SK-N-MC (cell line): ENCODE measurements at regions not wholly inside any gene's neighbourhood (a gene's known extent, or its start where the extent isn't known, plus 50 kb on each side); places are given as distances from the start of the nearest gene placed in this dataset.

Experiments used
- DNase-seq: peaks from one replicate; pipeline ENCODE4 v3.0.0-alpha.2; 2011; ENCODE audit warnings: low read depth, low spot score
- H3K27ac ChIP-seq: fragments of 200-600 bp; sonication (generic); 2 replicates; pipeline ENCODE4 v1.5.1; 2016; ENCODE audit warnings: mixed run types
- H3K36me3 ChIP-seq: fragments of 200-600 bp; sonication (generic); 2 replicates; pipeline ENCODE4 v1.6.1; 2017; ENCODE audit warnings: antibody characterized with exemption, low read length, mixed read lengths; ENCODE audit not compliant: insufficient read depth
- H3K4me3 ChIP-seq: fragments of 200-600 bp; sonication (generic); 2 replicates; pipeline ENCODE4 v1.5.1; 2016
- H3K9ac ChIP-seq: fragments of 200-600 bp; sonication (generic); 2 replicates; pipeline ENCODE4 v1.8.0; 2017; ENCODE audit warnings: mixed run types, mixed read lengths; ENCODE audit not compliant: insufficient read length
- H3K9me3 ChIP-seq: fragments of 200-600 bp; sonication (generic); 2 replicates; pipeline ENCODE4 v1.6.1; 2017; ENCODE audit warnings: low read depth, mild to moderate bottlenecking, antibody characterized with exemption, low read length, moderate library complexity, mixed read lengths
- EZH2 ChIP-seq: fragments of 200-600 bp; sonication (generic); IDR thresholded peaks from one replicate; pipeline ENCODE4 v1.6.1; 2017; ENCODE audit warnings: antibody characterized with exemption
- FOXP2 ChIP-seq: optimal IDR thresholded peaks from 2 replicates; pipeline ENCODE3; 2011; ENCODE audit warnings: mild to moderate bottlenecking, moderate library complexity; ENCODE audit not compliant: insufficient read depth; ENCODE audit errors: extremely low read length, control extremely low read depth
- POLR2AphosphoS5 ChIP-seq: IDR thresholded peaks from 2 replicates; pipeline ENCODE4 v1.6.1; 2012; ENCODE audit warnings: mild to moderate bottlenecking, low read depth, low read length, borderline replicate concordance

- Histone ChIP-seq H3K9ac (no peak overlapping the region), H3K9me3 (no peaks in the 10 kb centered on the region), H3K27ac (no peak overlapping the region), H3K36me3 (no peaks in the 10 kb centered on the region), H3K4me3 (no peak overlapping the region)
- TF ChIP-seq EZH2: no peak
- TF ChIP-seq FOXP2: no peak
- TF ChIP-seq POLR2AphosphoS5: no peak
- DNase-seq: no peak
Measured at GRCh38 chr4:89379511-89380044, 72.0 kb upstream of the GPRIN3 start.

GRCh38 chr4:89373394-89373793 lies 65.8 kb upstream of the GPRIN3 start:
- no peak overlapping the region for H3K9ac ChIP-seq
- TF ChIP-seq FOXP2 (no peak), EZH2 (no peak), POLR2AphosphoS5 (no peak)
- H3K4me3 ChIP-seq: no peak overlapping the region
- no peak overlapping the region for H3K27ac ChIP-seq
- no peaks in the 10 kb centered on the region for H3K9me3 ChIP-seq
- DNase-seq: no peak
- H3K36me3 ChIP-seq: no peaks in the 10 kb centered on the region

GRCh38 chr4:89371614-89372013 lies 64.0 kb upstream of the GPRIN3 start:
- Histone ChIP-seq H3K4me3 (no peak overlapping the region), H3K36me3 (no peaks in the 10 kb centered on the region), H3K27ac (no peak overlapping the region), H3K9me3 (no peaks in the 10 kb centered on the region), H3K9ac (no peak overlapping the region)
- DNase-seq: no peak
- TF ChIP-seq FOXP2: no peak
- TF ChIP-seq EZH2: no peak
- TF ChIP-seq POLR2AphosphoS5: no peak

GRCh38 chr4:89369581-89369980 lies 62.0 kb upstream of the GPRIN3 start:
- Histone ChIP-seq H3K9ac (no peak overlapping the region), H3K27ac (no peak overlapping the region), H3K4me3 (no peak overlapping the region), H3K9me3 (no peaks in the 10 kb centered on the region), H3K36me3 (no peaks in the 10 kb centered on the region)
- DNase-seq: no peak
- TF ChIP-seq EZH2: no peak
- TF ChIP-seq FOXP2: no peak
- no peak for TF ChIP-seq POLR2AphosphoS5

GRCh38 chr4:89368861-89369260 lies 61.3 kb upstream of the GPRIN3 start:
- no peak overlapping the region for H3K9ac ChIP-seq
- H3K27ac ChIP-seq: no peak overlapping the region
- DNase-seq: no peak
- no peaks in the 10 kb centered on the region for H3K36me3 ChIP-seq
- H3K9me3 ChIP-seq: no peaks in the 10 kb centered on the region
- H3K4me3 ChIP-seq: no peak overlapping the region
- TF ChIP-seq EZH2 (no peak), POLR2AphosphoS5 (no peak), FOXP2 (no peak)

- DNase-seq: no peak
- Histone ChIP-seq H3K4me3 (no peak overlapping the region), H3K27ac (no peak overlapping the region), H3K9me3 (no peaks in the 10 kb centered on the region), H3K36me3 (no peaks in the 10 kb centered on the region), H3K9ac (no peak overlapping the region)
- TF ChIP-seq FOXP2 (no peak), POLR2AphosphoS5 (no peak), EZH2 (no peak)
Measured at GRCh38 chr4:89365776-89366175, 58.2 kb upstream of the GPRIN3 start.

GRCh38 chr4:89365375-89365774 lies 57.8 kb upstream of the GPRIN3 start:
- H3K9me3 ChIP-seq: no peaks in the 10 kb centered on the region
- no peak overlapping the region for H3K27ac ChIP-seq
- TF ChIP-seq FOXP2 (no peak), POLR2AphosphoS5 (no peak), EZH2 (no peak)
- H3K36me3 ChIP-seq: no peaks in the 10 kb centered on the region
- no peak overlapping the region for H3K4me3 ChIP-seq
- H3K9ac ChIP-seq: no peak overlapping the region
- no peak for DNase-seq

GRCh38 chr4:89364541-89364940 lies 56.9 kb upstream of the GPRIN3 start:
- no peak for TF ChIP-seq POLR2AphosphoS5
- TF ChIP-seq FOXP2: no peak
- TF ChIP-seq EZH2: no peak
- DNase-seq: no peak
- H3K4me3 ChIP-seq: no peak overlapping the region
- H3K36me3 ChIP-seq: no peaks in the 10 kb centered on the region
- H3K27ac ChIP-seq: no peak overlapping the region
- H3K9me3 ChIP-seq: no peaks in the 10 kb centered on the region
- H3K9ac ChIP-seq: no peak overlapping the region

GRCh38 chr4:89363786-89364185 lies 56.2 kb upstream of the GPRIN3 start:
- TF ChIP-seq FOXP2 (no peak), EZH2 (no peak), POLR2AphosphoS5 (no peak)
- Histone ChIP-seq H3K9ac (no peak overlapping the region), H3K4me3 (no peak overlapping the region), H3K9me3 (no peaks in the 10 kb centered on the region), H3K27ac (no peak overlapping the region), H3K36me3 (no peaks in the 10 kb centered on the region)
- DNase-seq: no peak
